RWPE1 (cell line): ENCODE measurements at regions not wholly inside any gene's neighbourhood (a gene's known extent, or its start where the extent isn't known, plus 50 kb on each side); places are given as distances from the start of the nearest gene placed in this dataset.

Source experiments
- CTCF ChIA-PET: fragments of 350-600 bp; sonication (Branson Sonifier 250); formaldehyde crosslinking; extraction: SDS; loops from one replicate; lab custom pipeline; 2021; lab: Yijun Ruan, JAX
- POLR2A ChIA-PET: fragments of 400-600 bp; formaldehyde crosslinking; extraction: SDS; loops from one replicate; lab custom pipeline; 2020; ENCODE audit warnings: antibody characterized with exemption; ENCODE audit not compliant: low non-redundant PET; lab: Yijun Ruan, JAX
- DNase-seq: peaks from one replicate; pipeline ENCODE4 v3.0.0; 2012; ENCODE audit warnings: low spot score
- H3K27ac ChIP-seq: fragments of 450-650 bp; 2 replicates; pipeline ENCODE4 v1.5.1; 2017
- CTCF ChIP-seq: fragments of 450-650 bp; conservative IDR thresholded peaks from 2 replicates; pipeline ENCODE4 v1.5.1; 2017; ENCODE audit warnings: low read depth, mild to moderate bottlenecking

- POLR2A ChIA-PET = no interaction called here
- CTCF ChIA-PET = interaction anchor here (0.7 kb wide), 1 partner anchor 47 kb away, joined by 3 read pairs; no protein-coding TSS in a partner anchor
These were observed 317.6 kb upstream of the MME start for GRCh38 chr3:154762486-154762885.

DNA sequence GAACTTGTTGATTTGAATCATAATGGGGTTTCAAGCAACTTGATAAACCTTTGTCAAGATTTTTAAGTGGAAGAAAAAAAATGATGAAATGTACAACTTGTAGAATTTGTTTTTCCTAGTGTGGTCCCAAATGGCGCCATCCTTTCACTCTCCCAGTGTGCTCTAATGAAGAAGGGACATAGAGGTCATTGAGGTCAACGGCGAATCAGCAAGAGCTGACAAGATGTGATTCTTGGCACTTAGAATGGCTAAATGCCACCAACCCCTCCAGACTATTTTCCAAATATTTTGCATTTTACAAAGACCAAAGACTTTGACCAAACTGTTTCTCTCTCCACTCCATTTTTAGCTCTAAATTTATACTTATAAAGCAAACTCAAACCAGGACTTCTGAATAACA is 320.2 kb upstream of the MME start:
- CTCF ChIA-PET = no interaction called here
- POLR2A ChIA-PET = no interaction called here
- TF ChIP-seq CTCF = no peak
- no peak overlapping the region for H3K27ac ChIP-seq
- DNase-seq = no peak

More at GRCh38 chr3:154762486-154762885, 317.6 kb upstream of the MME start:
- H3K27ac ChIP-seq = no peak overlapping the region
- no peak for TF ChIP-seq CTCF
- DNase-seq = no peak

DNA sequence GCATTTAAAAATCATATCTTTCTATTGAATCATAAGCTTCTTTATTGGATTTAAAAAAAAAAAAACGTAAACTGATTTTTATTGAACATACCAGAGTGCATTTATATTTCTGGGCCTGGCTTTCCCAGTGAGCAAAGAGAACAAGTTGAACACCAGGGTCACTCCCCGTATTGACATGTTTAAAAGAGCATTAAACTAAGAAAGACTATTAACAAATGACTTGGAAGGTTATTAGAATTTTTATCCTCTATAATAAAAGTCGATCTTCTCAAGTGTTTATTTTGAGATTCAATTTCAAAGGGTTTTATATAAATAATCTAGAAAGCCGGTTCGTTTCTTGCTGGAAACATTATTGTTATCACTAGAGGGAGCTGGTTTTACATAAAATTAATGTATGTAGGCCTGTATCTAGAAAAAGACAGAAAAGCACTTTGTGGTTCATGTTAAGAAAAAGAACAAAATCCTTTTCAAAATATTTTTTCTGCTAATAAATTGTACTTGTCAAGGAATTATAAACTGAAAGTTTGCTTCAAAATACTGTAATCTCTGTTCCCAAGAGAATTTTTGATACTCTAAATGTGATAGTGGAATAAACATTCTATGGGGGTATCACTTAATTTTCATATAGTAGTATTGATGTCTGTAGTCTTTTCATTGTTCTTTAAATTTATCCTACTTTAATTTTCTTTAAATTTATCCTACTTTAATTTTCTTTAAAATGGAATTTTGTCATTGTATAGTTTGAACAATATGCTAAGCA is 321.8 kb upstream of the MME start:
- POLR2A ChIA-PET = no interaction called here
- DNase-seq = peak; percentile 17
- H3K27ac ChIP-seq = no peak overlapping the region
- CTCF ChIA-PET = no interaction called here
- peak; percentile 66 for TF ChIP-seq CTCF

DNA sequence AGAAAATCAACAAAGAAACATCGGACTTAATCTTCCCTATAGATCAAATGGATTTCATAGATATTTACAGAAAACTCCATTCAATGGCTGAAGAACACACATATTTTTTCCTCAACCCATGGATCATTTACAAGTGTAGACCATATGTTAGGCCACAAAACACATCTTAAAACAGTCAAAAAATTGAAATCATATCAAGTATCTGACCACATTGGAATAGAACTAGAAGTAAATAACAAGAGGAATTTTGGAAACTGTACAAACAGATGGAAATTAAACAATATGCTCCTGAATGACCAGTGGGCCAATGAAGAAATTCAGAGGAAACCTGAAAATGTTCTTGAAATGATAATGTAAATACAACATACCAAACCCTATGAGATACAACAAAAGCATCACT is 323.1 kb upstream of the GPR149 start:
- H3K27ac ChIP-seq = no peak overlapping the region
- ChIA-PET POLR2A (no interaction called here), CTCF (interaction anchor here (0.7 kb wide), 1 partner anchor 855 kb away, joined by 6 read pairs; no protein-coding TSS in a partner anchor)
- TF ChIP-seq CTCF = no peak
- no peak for DNase-seq

DNA sequence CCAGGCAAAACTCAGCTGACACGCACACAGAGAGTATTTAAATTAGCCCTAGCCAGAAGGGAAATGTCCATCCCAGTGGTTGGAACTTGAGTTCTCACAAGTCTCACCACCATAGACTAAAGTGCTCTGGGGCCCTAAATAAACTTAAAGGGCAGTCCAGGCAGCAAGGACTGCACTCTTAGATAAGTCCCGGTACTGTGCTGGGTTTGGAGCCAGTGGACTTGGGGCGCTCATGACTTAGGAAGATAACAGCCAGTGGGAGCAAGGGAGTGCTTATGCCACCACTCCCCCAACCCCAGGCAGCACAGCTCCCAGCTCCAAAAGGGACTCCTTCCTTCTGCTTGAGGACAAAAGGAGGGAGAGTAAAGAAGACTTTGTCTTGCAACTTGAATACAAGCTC is 319.5 kb upstream of the GPR149 start:
- CTCF ChIA-PET = no interaction called here
- POLR2A ChIA-PET = no interaction called here
- DNase-seq = no peak
- H3K27ac ChIP-seq = no peak overlapping the region
- TF ChIP-seq CTCF = no peak

DNA sequence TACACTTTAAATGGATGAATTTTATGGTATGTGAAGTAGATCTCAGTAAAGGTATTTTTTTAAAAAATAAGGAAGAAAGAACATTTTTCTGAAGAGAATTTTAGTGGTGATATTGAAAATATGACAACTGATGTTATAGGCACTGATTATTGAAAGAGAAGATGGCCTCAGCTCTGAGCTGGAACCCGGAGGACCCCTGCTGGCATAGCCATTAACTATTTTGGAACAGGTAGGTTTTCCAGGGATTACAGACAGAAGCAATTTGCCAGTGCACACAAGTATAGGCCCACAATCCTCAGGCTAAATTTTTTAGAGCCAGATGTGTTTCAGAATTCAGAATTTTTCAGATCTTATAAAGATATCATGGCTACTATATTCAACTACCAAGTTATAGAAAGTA is 315.9 kb upstream of the GPR149 start:
- H3K27ac ChIP-seq = no peak overlapping the region
- no peak for TF ChIP-seq CTCF
- no peak for DNase-seq
- ChIA-PET CTCF (interaction anchor here (0.5 to 0.7 kb wide), 3 partner anchors 196 to 805 kb away, joined by 3 to 5 read pairs (median 3); no protein-coding TSS in a partner anchor), POLR2A (no interaction called here)
